ENCODE measurements at regions not wholly inside any gene's neighbourhood (a gene's known extent, or its start where the extent isn't known, plus 50 kb on each side); places are given as distances from the start of the nearest gene placed in this dataset.
A peak's percentile ranks its signal among the peaks of the same experiment; 100 is the strongest.
"Not testable (repeated sequence)": the region's sequence is repeated elsewhere in the genome, so short reads cannot be mapped to it uniquely, and the experiment has no call there.

DNA sequence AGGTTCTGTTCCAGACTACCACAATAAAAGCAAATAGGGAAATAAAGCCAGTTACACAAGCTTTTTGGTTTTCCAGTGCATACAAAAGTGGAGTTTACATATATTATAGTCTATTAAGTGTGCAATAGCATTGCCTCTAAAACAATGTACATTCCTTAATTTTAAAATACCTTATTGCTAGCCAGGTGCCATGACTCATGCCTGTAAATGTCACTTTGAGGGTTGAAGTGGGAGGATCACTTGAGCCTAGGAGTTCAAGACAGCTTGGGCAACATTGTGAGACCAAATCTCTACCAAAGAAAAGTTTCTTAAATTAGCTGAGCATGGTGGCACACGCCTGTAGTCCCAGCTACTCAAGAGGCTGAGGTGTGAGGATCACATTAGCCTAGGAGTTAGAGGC lies 52.9 kb upstream of the IMP4 start:
- DNase-seq (ENCODE audit: low read depth), result no peak
- in situ Hi-C loops (cut with HindIII; ENCODE audit: low pct_unique_long_range_greater_than_20kb, low sequenced_read_pairs), result no loop called here

DNA sequence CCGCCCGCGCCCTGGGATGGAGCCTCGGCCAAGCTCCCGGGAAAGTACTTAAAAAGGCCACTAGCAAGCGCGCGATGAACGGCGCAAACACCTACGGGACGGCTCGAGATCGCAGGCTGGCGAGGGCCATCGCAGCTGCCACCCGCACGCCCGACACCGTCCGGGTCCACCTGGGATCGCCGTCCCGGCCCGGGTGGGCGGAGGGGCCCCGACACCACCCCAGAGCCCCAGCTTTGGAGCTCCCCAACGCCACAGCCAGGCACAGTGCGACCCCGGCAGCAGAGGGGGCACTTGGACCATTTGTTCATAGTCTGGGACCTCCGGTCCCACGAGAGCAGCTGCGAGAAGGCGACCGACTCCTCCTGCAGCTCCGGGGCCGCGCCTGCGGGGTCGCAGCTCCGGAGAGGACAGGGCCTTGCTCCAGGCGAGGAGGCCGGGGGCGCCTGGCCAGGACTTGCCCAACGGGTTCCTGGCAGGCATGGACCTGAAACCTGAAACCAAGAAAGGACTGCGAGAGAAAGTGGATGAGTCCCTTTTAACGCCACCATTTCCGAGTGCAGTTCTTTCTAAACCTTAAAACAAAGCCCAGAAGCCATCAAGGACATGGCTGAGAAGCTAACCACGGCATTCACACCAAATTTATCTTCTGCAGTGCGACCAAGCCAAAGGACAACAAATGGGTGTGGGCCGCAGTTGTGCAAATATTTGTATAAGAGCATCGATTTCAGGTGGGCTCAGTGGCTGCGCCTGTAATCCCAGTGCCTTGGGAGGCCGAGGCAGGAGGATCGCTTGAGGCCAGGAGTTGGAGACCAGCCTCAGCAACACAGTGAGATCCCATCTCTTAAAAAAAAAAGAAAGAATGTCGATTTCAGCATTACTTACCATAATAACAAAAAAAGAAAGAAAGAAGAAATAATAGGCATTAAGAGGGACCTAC lies 54.0 kb upstream of the IMP4 start:
- DNase-seq (ENCODE audit: low read depth), result peak; percentile 28
- in situ Hi-C loops (cut with HindIII; ENCODE audit: low pct_unique_long_range_greater_than_20kb, low sequenced_read_pairs), result no loop called here

DNA sequence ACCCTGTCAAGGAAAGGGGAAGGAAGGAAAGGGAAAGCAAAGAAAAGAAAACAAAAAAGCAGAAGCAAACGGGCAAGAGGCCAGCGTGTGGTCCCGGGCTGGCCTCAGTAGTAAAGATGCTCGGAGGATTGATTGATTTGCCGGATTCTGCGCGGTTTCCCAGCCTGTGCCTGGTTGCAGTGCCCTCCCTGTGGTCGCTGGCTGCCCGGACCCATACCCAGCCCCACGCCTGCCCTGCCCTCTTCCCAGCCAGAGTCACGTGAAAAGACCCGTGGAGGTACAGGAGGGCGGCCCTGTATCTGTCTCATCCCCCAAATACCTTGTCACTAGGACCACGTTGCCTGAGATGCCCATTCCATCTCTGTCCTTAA lies 55.1 kb upstream of the IMP4 start:
- in situ Hi-C loops (cut with HindIII; ENCODE audit: low pct_unique_long_range_greater_than_20kb, low sequenced_read_pairs), result no loop called here
- DNase-seq (ENCODE audit: low read depth), result no peak

DNA sequence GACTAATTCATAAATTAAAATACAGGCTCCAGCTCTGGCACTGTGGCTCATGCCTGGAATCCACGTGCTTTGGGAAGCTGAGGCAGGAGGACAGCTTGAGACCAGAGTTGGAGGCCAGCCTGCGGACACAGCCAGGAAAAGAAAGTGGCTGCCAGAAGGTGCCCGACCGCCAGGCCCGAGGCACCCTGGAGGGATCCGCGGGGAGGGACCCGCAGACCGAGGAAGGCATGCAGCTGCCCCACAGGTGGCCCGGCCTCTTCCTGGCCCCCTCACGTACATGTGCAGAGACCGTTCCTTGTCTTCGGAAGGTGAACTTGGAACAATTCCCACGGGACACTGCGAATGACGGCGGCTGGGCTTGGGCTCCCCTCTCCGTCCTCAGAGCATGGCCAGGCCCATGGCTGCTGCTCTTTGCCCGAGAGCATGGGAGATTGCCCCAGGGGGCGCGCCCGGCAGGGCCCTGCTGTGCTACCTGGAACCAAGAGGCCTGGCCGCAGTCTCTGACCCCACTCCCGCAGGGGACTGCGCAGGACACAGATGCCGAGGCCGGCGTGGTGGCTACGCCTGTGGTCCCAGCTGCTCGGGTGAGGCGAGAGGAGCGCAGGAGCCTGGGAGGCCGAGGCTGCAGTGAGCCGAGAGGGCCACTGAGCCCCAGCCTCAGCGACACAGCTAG lies 55.6 kb upstream of the IMP4 start:
- no peak for DNase-seq (ENCODE audit: low read depth)
- in situ Hi-C loops (cut with HindIII; ENCODE audit: low pct_unique_long_range_greater_than_20kb, low sequenced_read_pairs), result no loop called here

DNA sequence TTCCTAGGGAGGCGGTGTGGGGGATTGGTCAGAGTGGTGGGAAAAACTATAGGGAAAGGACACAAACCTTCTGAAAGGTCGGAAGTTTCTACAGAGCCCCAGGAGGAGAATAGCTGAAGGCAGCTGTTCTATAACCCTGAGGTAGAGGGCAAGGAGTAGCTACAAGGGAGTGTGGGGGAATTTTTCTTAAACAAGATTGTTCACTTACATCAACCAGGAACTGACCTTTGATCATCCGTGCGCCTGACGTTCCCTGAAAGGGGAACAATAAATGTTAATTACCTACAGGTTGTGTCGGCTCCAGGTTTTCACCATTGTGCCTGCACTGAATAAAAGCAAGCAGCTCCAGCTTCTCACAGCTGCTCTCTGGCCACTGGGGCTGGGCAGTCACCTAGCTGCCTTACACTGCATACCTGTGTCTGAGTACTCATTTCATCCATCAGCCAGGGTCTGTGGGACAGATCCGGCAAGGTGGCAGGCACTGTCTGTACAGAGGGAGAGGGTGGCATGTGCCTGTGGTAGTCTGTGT lies 59.3 kb upstream of the IMP4 start:
- in situ Hi-C loops (cut with HindIII; ENCODE audit: low pct_unique_long_range_greater_than_20kb, low sequenced_read_pairs); DNase-seq (ENCODE audit: low read depth): not testable (repeated sequence)

DNA sequence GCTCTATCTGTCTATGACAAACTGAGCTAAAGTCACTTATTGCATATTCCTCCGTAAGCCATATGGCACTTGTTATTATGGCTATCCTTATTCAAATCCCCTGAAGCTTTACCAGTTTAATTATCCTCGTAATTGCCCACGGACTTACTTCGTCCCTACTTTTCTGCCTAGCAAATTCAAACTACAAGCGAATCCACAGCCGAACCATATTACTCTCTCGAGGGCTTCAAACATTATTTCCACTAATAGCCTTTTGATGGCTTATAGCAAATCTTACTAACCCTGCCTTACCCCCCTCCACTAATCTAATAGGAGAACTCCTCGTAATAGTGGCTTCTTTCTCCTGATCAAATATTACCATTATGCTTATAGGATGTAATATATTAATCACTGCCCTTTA lies 63.1 kb upstream of the IMP4 start:
- in situ Hi-C loops (cut with HindIII; ENCODE audit: low pct_unique_long_range_greater_than_20kb, low sequenced_read_pairs), result loop anchor here (5.0 kb wide), 1 partner anchor 1093 kb away; no protein-coding TSS in a partner anchor
- DNase-seq (ENCODE audit: low read depth), result not testable (repeated sequence)

DNA sequence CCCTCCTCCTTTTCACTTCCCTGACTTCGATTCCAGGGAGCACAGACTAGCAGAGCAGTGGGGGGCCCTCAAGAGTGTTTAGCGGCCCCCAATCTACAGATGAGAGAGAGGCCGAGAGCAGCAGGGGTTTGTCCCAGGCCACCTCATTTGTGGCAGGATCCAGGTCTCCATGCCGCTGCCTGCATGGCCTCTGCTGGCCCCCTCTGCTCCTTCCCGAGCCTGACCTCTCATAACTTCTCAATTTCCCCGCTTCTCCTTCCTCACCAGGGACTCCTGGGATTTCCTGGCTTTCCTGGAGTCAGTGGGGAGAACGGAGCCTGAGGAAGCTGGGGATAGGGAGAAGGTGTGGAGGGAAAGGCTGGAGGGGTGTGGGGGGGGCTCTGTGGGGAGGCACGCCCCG lies 70.1 kb upstream of the TUBA3E start:
- DNase-seq (ENCODE audit: low read depth); in situ Hi-C loops (cut with HindIII; ENCODE audit: low pct_unique_long_range_greater_than_20kb, low sequenced_read_pairs): not testable (repeated sequence)

DNA sequence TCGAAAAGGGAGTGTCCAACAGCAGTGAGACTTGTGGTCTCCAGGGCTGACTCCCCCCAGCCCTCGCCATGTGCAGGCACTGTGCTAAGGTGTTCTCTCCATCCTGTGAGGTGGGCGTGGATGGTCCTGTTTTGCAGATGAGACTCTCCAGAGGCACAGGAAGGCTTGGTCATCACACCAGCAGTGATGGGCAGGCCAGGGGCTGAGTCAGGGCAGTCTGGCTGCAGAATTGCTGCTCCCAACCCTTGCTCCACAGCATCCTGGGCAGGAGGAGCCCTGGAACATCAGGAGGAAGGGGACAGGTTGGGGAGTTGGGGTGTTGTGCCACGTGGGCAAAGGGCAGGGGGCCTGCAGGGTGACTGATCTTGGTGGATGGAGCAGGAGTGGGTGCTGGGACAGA lies 69.3 kb upstream of the TUBA3E start:
- DNase-seq (ENCODE audit: low read depth); in situ Hi-C loops (cut with HindIII; ENCODE audit: low pct_unique_long_range_greater_than_20kb, low sequenced_read_pairs): not testable (repeated sequence)

DNA sequence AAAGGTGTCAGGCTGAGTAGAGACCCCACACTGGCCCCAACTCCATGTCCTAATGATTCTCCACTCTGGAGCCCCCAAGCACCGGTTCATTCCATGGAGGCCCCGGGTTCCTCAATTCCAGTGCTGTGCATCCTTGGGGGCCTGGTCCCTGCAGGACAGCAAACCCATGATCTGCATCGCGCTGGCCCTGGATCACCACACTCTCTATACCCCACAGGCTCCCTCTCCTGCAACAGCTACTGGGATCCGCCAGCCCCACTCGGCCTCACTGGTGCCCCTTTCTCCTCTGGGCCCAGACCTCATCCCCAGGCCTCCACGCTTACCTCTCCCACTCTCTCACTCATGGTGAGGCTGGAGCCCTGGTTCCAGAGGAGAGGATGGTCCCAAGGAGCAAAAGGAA lies 68.6 kb upstream of the TUBA3E start:
- DNase-seq (ENCODE audit: low read depth); in situ Hi-C loops (cut with HindIII; ENCODE audit: low pct_unique_long_range_greater_than_20kb, low sequenced_read_pairs): not testable (repeated sequence)

DNA sequence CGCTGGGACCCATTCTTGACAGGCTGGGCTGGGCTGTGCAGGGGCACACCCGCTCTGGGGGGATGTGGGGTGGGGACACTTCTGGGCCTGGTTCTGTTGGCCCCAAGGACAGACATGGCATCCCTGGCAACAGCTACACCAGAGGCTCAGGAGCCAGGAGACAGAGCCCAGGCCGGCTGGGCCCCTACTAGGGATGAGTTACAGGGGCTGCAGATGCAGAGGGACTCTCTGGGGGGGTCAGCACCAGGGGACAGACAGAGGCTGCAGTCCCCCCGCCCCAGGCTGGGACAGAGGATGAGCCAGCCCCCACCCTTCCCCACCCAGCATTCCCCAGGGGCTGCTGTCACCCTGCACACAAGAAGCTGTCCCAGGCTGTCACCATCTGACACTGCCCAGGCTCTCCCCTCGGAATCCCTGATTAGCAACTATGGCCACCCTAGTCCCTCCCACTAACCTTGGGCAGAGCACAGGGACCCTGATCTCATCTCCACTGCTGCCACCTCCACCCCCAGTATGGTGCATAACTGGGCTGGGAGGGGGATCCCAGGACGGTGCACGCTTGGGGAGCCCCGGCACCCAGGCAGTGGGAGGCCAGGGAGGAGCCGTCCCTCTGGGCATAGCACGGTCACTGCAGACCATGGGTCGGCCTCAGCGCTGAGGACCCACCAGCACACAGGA lies 67.5 kb upstream of the TUBA3E start:
- in situ Hi-C loops (cut with HindIII; ENCODE audit: low pct_unique_long_range_greater_than_20kb, low sequenced_read_pairs); DNase-seq (ENCODE audit: low read depth): not testable (repeated sequence)

DNA sequence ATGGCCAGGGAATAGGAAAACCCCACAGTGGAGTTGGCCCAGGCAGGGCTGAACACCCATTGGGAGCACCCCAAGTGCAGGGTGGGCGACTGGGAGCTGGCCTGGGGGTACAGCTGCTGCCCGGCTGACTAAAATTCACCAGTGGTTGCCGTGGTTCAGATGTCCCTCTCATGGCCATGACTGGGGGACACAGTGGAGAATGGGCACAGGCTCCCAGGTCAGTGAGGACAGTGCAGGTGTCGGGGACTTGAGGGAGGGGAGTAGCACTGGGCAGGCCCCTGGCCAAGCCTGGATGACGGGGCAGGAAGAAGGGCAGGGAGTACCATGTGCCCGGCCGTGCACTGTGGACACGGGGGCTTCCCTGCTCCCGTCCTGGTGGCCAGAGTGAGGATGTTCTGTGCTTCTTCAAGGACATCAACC lies 66.7 kb upstream of the TUBA3E start:
- DNase-seq (ENCODE audit: low read depth); in situ Hi-C loops (cut with HindIII; ENCODE audit: low pct_unique_long_range_greater_than_20kb, low sequenced_read_pairs): not testable (repeated sequence)

DNA sequence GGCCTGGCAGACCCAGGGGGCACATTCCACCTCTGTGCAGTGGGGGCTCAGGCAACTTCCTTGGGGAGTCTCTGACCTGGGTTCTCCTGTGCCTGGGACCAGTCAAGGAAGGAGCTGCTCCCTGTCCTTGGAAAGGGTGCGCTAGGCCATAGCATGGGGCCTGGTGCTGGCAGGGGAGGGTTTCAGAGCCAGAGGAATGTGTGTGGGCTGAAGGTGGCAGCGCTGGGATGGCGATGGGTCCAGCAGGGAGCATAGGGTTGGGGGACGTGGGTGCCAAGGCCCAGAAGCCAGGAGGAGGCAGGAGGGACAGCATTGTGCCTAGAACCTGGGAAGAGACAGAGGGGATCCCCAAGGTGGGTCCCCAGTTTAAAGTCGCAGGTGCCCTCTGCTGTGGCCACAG lies 66.3 kb upstream of the TUBA3E start:
- DNase-seq (ENCODE audit: low read depth), result no peak
- in situ Hi-C loops (cut with HindIII; ENCODE audit: low pct_unique_long_range_greater_than_20kb, low sequenced_read_pairs), result no loop called here

DNA sequence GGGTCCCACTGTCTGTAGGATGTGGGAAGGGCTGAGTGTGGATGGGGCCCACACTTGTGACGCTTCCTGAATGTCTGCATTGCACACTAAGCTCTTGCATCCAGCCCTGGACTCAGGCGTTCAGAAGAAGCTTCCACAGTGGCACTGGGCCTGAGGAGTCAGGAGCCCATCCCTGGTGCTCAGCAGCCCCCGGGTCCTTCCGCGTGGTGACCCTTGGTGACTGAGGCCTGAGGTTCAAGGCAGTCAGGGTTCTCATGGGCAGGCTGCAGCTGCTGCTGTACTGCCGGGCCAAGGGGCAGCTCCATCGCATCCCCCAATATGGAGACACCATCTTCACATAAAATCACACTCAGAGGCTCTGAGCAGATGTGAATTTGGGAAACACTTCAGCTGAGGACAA lies 65.8 kb upstream of the TUBA3E start:
- in situ Hi-C loops (cut with HindIII; ENCODE audit: low pct_unique_long_range_greater_than_20kb, low sequenced_read_pairs), result no loop called here
- no peak for DNase-seq (ENCODE audit: low read depth)

DNA sequence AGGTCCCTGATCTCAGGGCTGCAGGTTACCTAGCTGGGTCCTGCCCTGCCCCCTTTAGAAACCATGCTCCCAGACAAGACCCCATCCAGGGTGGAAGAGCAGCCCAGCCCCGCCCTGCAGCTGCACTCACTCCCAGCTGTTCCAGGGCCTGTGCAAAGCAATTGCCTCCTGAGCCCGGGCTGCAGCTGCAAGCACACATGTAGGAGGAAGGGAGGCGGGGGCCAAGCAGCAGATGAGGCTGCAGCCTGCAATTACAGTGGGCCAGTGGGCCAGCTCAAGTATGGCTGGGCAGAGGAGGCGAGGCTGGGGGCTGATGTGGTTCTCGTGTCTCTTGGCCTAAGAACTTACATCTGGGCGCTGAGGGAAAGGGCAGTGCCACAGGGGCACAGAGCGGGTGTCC lies 65.4 kb upstream of the TUBA3E start:
- DNase-seq (ENCODE audit: low read depth), result no peak
- in situ Hi-C loops (cut with HindIII; ENCODE audit: low pct_unique_long_range_greater_than_20kb, low sequenced_read_pairs), result no loop called here

DNA sequence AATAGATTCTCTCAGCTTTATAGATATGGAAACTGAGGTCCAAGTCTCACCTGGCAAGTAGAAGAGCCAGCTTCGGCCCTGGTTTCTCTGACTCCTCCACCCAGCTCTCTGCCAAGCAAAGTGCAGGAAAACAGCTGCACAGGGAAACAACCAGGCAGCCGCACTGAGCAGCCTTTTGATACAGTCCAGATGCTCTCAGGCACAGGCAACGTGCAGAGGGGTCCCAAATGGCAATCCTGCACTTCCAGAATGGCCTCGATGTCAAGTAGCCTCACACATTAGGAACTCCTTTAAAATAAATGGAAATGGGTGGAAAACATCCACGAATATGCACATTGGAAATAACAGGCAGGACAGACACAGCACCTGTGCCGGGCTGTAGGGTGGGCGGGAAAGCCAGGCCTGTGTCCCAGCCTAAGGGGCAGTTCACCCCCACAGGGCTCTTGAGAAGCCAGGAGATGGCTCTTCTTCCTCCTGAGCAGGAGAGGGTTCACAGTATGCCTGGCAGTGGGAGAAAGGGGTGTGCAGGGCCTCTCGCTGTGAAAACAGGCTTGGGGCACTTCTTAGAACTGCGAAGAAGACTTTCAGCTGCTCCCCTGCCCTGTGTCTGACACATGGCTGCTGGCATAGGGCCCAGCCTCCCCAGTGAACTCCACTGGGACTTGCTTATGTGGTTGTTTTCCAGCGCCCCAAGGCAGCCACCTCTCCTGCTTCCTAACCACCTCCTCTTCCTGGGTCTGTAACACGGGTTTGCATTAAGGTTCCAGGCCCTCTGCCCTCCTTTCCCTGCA lies 63.9 kb upstream of the TUBA3E start:
- DNase-seq (ENCODE audit: low read depth), result no peak
- in situ Hi-C loops (cut with HindIII; ENCODE audit: low pct_unique_long_range_greater_than_20kb, low sequenced_read_pairs), result no loop called here

DNA sequence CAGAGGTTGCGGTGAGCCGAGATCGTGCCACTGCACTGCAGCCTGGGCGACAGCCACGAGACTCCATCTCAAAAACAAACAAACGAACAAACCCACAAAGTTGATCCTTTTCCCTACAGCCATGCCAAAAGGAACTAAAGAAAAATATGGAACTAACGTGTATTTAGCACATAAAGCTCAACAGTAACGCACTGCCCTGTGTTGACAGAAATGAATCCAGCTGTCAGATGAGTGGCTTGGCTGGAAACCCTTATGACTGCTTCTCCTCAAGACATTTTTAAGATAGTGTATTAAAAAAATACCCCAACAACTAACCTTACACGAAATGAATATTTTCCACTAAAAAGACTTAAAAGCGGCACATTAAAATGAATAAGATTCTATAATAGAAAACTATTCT lies 62.9 kb upstream of the TUBA3E start:
- DNase-seq (ENCODE audit: low read depth), result no peak
- in situ Hi-C loops (cut with HindIII; ENCODE audit: low pct_unique_long_range_greater_than_20kb, low sequenced_read_pairs), result no loop called here

DNA sequence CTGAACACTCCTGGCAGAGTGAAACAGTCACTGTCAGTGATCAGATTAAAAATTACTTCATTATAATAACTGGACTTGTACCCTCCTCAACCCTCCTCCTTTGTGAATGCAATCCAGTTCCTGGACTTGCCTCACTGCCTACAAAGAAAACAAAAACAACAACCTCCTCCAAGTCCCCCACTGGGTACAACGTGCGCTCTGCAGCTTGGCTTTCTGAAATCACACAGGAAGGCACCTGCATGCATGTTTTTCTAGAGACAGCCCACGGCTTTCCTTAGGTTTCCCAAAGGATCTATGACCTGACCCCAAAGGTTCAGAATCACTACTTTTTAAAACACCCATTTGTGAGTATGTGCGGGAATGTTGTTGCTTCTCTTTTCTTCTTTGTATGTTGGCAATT lies 61.4 kb upstream of the TUBA3E start:
- in situ Hi-C loops (cut with HindIII; ENCODE audit: low pct_unique_long_range_greater_than_20kb, low sequenced_read_pairs), result no loop called here
- DNase-seq (ENCODE audit: low read depth), result no peak

DNA sequence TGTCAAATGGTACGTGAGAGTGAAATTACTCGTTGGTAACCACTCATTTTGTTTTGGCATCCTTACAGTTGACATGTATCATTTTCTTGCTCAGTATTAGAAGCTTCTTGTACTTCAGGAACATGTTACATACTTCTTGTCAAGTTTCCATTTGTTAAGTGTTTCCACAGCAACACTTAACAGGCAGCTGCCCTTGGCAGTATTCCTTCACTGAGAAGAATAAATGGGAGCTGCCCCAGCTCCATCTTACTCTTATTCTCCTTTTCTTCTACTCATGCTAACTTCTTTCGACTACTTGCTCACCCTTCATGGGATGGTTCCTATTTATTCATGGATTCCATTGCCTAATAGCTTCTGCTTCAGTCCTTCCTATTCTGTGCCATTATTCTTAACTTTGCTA lies 60.1 kb upstream of the TUBA3E start:
- in situ Hi-C loops (cut with HindIII; ENCODE audit: low pct_unique_long_range_greater_than_20kb, low sequenced_read_pairs), result no loop called here
- DNase-seq (ENCODE audit: low read depth), result no peak

Measured in Caki2 (cell line).